ENCODE measurements at regions not wholly inside any gene's neighbourhood (a gene's known extent, or its start where the extent isn't known, plus 50 kb on each side); places are given as distances from the start of the nearest gene placed in this dataset.
"Not testable (repeated sequence)": the region's sequence is repeated elsewhere in the genome, so short reads cannot be mapped to it uniquely, and the experiment has no call there.

DNA sequence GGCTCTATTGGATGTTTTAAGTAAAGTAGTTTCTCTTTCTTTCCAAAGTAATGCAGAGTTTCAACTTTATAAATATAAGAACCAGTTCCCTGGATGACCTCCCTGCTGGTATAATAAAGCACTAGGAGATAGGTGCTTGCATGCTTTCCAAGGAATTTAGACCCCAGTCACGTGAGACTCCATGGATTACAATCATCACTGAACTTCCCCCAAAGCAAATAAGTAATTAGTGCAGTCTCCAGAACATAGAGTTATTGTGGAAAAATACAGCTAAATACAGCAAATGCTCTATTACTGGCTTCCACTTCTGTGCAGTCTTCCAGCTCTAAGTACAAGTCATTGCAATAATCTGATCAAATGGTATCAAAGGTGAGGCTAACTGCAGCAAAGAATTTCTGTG is 220.2 kb upstream of the STEAP1 start:
- DNase-seq, result no peak

DNA sequence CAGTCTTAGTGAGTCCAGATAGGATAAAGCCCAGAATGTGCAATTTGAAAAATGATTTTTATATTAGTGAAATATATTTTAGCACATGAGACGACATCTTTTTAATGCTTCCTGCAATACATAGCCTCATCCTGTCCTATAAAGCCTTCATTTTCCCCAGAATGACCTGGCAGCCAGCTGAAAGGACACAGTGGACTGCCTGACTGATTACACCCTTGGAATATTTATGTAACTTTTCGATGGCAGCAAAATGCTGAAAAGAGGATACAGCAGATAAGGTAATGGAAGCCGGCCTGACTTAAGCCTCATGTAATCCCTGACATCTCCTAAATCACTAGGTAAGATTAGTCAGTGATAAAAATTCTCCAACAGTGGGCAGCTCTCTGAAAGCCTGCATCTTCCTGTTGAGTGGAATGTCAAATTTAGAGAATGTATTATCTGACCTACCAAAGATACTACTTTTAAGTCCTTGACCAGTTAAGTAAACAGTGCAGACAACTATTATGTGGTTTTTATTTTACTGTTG is 210.7 kb upstream of the STEAP1 start:
- no peak for DNase-seq

DNA sequence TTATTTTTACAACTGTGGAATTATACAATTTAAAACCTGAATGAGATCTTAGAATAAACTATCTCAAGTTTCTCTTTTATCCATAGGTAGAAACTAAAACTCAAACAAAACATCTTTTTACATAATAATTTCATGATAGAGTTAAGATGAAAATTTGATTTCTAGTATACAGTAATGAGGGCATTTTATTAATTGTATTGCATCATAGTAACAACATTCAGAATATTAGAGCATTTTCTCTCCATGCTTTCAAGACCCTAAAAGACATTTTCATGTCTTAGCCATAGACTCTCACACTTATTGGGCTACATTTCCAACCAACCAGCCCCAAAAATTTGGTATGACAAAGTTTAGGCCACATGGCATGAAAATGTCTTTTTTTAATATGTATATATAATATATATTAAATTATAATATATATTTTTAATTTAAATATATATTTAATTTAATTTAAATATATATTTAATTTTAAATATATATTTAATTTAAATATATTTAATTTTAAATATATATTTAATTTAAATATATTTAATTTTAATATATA is 195.7 kb upstream of the STEAP1 start:
- no peak for DNase-seq

DNA sequence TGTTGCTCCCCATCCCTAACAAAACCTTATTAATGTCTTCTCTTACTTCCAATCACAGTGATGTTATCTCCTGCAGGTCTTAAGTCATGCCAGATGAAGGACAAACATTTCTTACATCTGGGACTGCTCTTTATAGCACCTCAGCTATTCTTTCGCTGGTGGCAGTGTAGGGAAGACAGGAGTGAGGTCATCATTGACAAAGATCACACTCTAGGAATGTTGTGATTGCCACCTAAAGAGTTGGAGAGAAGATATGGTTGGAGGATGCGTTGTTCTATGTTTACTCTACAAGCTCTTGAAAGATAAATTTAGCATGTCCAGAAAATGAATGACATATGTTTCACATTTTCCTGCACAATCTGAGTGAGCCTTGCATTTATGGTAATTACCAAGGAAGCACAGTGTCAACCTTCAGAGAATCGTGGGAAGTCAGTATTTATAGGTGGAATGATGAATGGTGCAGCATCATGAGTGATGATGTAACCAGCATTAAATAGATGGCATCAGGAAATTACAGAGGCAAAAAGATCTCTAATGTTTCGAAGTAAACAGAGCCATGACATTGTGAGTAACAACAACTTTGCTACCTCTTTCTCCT is 188.1 kb upstream of the STEAP1 start:
- DNase-seq, result no peak

DNA sequence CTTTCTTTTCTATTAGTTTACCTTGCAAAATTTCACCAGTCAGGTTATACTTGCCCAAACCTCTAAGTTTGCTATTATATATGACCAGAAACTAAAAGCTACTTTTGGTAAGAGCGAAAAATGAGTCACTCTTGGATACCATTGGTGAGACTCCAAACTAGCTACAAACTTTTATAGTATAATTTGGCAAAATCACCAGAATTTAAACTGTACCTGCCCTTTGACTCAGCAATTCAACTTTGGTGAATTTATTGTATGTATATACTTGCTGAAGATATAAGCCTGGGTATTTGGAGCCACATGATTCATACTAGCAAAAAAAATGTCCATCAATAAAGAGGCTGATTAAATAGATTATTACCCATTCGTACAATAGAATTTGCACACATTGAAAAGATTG is 178.7 kb upstream of the STEAP1 start:
- no peak for DNase-seq

DNA sequence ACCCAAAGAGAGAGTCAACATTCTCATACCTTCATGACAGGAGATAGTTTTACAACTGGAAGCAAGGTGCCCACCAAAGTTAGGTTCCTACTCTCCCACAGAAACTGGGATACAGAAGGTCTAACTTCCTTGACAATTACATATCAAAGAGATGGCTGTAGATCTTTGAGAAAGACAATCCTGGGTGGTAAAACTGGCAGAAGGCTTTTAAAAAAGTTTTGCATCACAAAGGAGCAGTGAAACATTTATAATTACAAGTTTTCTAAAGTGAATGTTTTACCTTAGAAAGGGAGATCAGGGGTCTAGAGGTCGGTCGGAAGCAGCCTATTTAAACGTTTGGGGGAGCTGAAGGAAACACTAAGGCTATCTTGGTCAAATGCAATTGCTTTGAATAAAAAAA is 166.6 kb upstream of the STEAP1 start:
- DNase-seq, result no peak

DNA sequence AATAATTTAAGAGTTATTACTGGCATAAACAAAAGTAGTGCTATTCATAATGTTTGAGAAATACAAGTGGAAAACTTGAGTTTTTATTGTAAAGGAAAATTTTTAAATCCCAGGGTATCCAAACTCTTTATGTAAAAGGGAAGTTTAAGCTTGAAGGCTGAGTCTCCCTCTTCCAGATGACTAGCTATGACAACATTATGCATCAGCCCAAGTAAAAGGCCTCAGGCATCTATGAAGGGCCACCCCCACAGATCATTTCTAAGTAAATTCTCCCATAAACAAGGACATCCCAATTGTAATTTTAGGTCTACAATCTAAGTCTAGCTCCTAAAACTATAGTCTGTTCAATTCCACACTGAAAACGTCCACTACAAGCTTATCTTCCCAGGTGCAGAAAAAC is 166.2 kb upstream of the STEAP1 start:
- no peak for DNase-seq

DNA sequence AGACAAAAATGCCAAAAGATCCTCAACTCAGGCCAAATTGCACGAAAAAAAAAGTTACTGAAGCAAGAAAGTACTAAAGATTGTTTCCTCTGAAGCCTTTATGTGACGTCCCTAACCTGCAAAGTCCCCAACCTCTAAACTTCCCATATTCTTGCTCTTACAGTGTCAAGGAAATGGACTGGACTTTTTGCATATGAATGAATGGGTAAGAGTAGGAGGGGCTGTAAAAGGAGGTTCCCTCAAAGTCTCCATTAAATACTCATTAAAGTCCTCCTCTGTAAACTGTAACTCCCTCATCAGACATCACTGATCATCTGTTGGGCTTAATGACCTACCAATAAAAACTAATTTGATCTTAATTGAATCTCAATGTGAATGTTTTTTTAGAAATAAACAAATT is 164.8 kb upstream of the STEAP1 start:
- no peak for DNase-seq

DNA sequence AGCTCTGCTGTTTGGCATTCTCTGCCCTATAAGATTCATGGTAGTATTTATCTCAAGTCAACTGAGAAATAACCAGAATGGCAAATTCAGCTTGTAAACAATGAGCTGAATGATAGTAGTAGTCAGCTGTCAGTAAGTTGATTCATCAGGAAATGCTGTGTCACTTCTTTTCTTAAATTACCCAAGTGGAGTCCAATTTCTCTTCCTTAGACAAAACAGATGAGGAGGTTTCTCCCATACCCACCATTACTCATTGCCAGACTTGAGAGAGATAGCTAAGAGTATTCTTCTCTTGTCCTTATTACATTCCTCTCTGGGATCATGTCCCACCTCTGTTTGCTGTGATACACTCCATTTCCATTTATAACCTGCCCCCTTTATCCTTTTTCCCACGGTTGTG is 159.8 kb upstream of the STEAP1 start:
- DNase-seq, result no peak

DNA sequence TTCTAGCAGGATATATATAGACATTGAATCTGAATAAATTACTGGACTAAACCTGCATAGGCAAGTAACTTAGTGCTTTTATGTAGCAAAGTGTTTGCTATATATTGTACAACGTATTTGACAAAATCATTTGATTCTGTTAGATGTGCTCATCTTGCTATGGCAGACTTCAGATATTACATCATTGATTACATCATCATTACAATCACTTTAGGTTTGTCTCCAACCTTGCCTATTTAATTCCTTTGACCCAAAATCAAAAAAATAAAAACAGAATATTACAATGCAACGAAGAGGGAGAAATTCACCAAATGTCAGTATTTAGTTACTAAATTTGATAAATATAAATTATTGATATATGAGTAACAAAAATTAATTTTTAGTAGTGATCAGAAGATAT is 155.7 kb upstream of the STEAP1 start:
- no peak for DNase-seq

DNA sequence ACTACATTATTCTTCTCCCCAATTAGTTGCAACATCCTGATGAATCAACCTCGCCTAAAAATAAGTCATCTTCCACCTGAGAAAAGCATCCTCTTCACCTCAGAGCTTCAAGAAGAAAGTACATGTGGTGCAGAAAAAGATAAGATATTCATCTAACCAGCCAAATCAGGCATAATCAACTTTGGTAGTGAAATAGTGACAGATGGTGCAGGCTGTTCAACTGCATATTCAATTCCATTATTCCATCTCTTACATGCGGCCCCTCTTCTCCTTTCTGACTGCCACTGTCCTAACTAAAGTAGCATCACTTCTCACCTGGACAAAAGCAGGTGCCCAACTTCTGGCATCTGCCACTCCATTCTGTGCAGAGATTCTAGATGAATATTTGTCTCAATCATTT is 148.4 kb upstream of the STEAP1 start:
- DNase-seq, result no peak

DNA sequence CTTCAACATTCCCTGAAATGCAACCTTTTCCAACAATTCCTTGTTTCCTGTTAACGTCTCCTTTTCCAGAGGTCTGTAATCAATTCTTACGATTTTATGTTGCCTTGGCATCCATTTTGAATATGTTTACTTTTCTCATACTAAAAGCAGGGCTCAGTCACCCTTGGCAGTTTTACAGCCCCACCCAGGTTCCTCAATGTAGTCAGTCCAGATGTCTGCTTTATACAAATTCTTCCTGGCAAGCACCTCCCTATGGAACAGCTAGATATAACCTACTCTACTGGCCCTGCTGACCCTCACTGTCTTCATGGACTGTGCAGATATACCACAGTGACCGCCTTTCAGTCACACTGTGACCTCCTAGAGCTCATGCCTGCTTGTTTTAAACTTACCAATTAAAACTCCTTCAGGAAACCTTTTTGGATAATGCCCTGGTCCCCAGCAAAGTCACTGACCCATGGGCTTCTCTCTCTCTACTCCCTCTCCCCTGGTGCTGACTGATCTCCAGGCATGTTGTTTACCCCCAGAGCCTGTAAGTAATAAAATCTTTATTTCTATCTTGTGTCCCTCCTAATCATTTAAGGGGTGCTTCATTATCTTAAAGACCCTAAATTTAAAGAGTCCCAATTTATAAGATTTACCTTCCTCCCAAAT is 147.1 kb upstream of the STEAP1 start:
- no peak for DNase-seq

DNA sequence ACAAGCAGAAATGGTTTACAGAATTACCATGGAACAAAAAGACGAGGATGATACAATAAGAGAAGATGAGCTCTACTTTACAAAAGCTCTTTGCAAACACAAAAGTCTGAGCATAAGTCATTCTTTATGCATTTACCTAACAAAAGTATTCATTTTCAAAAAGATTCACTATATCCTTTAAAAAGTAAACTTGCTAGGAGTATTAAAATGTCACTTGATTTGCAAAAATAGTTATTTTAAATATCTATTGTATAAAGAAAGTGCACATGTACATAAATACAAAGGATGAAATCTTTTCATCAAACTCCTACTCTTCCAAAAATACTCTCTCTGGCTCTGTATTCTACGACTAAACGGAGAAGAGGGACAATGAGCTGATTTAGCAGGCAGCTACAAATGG is 146.4 kb upstream of the STEAP1 start:
- no peak for DNase-seq

DNA sequence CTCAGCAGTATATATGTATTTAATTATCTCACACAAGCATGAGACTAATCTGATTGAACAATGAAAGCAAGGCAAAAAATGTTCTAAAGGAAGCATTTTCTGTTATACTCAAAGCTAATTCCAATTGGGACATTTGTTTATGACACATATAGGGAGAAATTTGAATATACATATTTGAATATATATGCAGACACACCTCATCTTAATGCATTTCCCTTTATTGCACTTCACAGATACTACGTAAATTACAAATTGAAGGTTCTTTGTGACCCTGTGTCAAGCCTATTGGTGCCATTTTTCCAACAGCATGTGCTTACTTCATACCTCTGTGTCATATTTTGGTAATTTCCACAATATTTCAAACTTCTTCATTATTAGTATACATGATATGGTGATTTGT is 132.1 kb upstream of the STEAP1 start:
- no peak for DNase-seq

DNA sequence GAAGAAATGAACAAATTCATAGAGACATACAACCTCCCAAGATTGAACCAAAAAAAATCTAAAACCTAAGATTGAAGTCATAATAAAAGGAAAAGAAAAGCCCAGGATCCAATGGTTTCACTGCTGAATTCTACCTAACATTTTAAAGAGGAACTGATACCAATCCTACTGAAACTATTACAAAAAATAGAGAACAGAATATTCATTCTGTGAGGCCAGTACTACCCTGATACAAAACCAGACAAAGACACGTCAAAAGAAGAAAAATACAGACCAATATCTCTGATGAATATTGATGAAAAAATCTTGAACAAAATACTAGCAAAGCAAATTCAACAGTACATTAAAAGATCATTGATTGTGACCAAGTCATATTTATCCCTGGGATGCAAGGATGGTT is 128.5 kb upstream of the STEAP1 start:
- no peak for DNase-seq

DNA sequence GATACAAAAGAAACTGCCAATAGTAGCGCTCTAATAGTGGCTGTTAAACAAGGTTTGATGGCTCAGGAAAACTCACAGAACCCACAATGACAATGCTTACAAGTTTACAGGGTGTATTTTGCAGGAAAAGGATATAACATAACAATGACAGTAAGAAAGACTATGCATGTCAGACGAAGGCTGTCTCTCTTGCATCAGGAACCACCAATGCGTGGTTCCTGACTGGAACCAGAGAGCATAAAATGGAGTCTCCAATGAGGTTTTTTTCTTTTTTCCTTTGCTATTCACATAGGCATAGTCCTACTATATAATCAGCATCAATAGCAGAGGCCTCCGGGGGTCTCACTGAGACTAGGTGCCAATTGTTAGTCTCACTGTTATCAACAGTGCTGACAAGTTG is 120.4 kb upstream of the STEAP1 start:
- no peak for DNase-seq

DNA sequence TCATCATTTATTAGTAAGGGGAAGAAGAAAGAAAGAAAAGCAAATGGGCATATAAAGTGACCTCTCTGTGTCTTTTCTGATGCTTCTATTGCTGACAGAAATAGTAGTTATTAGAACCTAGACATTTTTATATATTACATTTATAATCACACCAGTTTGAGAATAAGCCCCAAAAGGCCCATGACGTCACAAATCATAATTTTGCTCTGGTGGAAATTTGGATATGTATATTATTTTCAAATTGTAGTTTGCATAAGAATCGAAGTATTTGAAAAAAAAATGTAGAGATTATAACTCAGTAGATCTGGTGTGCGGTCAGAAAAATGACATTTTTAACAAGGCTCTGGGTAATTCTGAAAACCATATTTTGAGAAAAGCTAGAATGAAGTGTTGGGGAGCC is 101.2 kb upstream of the STEAP1 start:
- DNase-seq, result no peak

DNA sequence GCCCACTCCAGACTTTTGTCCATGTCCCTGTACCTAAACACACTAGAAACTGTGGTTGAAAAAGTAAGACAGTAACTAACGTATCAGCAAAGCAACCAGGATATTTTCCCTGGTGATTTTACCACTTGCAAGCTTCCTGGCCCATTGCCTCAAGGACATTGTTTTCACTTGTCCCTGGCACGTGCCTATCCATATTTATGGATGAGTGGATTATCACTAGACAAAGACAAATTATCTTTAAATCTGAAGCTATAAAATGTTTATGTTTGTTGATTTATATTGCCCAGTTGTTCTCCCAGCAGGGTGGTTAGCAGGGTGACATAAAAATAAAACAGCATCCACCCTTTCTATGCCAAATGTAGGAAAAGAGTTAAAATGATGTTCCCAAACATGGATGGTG is 93.2 kb upstream of the STEAP1 start:
- no peak for DNase-seq

DNA sequence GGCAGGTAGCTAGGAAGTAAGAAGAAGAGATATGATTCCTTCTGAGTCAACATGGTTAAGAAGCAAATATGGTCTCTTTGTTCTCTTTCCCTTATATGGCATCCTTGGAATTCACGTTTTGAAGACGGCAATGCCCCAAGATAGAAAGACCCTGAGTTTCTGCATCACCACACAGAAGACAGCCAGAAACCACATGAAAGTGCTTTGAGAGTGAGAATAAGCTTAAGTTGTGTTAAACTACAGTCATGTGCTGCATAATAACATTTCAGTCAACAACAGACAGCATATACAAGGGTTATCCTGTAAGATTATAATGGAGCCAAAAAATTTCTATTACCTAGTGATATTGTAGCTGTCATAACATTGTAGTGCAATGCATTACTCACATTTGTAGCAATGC is 89.9 kb upstream of the STEAP1 start:
- DNase-seq, result no peak

DNA sequence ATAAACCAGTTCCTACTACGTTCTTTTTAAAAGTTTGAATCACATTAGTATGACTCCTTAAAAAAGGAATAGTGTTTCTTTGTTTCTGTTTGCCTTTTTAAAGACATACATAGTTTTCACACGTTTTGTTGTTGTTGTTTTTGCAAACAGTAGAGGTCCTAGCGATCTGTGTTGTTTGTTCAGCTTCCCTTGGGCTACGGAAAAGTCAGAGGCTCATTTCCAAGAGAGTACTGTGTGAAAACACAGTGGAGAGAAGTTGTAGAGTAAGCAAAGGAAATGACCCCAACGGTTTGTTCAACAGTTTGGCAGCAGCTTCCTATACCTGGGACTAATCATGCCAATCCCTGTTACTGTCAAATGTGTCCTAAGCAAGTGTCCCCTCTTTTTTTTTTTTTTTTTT is 87.1 kb upstream of the STEAP1 start:
- DNase-seq, result no peak

DNA sequence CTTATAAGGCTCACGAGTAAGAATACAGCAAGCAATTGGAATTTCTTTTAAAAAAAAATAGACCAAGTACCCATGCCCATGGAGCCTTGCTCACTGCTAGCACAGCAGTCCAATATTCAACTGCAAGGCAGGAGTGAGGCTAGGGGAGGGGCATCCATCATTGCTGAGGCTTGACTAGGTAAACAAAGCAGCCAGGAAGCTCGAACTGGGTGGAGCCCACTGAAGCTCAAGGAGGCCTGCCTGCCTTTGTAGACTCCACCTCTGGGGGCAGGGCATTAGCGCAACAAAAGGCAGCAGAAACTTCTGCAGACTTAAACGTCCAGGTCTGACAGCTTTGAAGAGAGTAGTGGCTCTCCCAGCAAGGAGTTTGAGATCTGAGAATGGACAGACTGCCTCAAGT is 84.0 kb upstream of the STEAP1 start:
- DNase-seq, result not testable (repeated sequence)

DNA sequence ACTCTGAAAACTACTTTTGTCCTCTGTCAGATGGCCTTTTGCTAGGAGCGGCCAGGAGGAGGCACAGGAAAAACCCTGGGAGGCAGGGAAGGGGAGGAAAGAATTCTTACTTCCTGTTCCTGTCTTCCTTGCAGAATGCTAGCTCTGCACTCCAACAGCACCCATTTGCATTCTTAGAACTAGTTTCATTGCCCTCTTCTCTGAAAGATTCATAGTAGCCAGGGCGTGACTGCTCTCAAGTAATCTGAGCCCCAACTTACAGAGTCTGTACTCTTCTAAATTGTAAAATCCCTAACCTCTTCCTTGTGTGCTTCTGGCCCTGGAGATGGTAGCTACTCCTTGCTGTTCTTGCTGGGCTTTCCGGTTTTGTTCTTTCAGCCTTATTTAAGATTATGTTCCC is 75.3 kb upstream of the STEAP1 start:
- DNase-seq, result no peak

DNA sequence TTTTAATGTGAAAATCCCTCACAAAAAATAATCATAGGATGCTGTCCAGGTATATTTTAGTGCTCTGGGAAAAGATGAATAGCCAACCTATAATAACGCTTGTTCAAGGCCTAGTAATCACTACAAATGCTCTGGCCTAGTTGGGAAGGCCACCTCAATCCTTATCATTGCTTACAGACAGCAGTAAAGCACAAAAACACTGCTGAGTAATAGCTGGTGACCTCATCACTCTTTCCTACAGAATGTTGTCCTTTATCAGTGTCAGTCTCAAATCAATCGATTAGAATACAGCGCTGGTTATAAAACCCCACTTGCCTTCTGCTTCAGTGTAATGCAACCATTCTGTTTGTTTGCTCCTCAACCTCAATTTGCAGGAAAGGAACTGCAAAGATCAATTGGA is 72.6 kb upstream of the STEAP1 start:
- DNase-seq, result no peak

DNA sequence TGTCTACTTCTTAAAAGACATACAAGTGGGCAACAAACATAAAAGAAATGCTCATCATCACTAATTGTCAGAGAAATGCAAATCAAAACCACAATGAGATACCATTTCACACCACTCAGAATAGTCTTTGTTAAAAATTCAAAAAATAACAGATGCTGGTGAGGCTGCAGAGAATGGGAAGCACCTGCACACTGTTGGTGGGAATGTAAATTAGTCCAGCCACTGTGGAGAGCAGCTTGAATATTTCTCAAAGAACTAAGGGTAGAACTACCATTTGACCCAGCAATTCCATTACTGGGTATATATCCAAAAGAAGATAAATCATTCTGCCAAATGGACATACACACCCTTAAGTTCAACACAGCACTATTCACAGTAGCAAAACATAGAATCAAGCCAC is 61.8 kb upstream of the STEAP1 start:
- DNase-seq, result no peak

DNA sequence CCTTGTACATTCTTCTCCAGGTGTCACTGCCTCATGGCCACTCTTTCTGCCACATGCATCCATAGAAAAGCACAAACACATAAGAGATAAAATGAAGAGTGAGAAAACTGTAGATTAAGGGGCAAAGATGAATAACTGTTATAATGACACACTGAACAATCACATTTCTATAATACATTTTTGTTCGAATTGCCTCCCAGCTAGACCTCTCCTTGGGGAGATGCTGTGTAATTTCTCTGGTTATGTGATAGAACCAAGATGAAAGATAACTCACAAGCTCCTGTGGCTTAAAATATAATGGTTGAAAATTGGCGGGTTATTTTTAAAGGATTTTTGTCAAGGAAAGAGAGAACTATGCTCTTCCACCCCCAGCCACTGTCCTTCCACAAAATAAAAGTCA is 60.2 kb upstream of the STEAP1 start:
- DNase-seq, result no peak

Measured in NCI-H2081 treated with DMSO at 0.1 percent for 48 hours (cell line).